GM06990 (cell line): ENCODE measurements at regions not wholly inside any gene's neighbourhood (a gene's known extent, or its start where the extent isn't known, plus 50 kb on each side); places are given as distances from the start of the nearest gene placed in this dataset.
"Not testable (repeated sequence)": the region's sequence is repeated elsewhere in the genome, so short reads cannot be mapped to it uniquely, and the experiment has no call there.

Experiments
- DNase-seq: peaks from one replicate; pipeline ENCODE4 v3.0.0-alpha.2; 2011; ENCODE audit not compliant: insufficient read length; ENCODE audit errors: extremely low read depth
- H3K27me3 ChIP-seq: replicated peaks from 2 replicates; pipeline ENCODE4 v1.6.0; 2011; ENCODE audit warnings: low read length; ENCODE audit not compliant: control insufficient read depth, insufficient read depth
- H3K36me3 ChIP-seq: 2 replicates; pipeline ENCODE4 v1.5.1; 2011; ENCODE audit warnings: low read length; ENCODE audit not compliant: control insufficient read depth, insufficient read depth
- H3K4me3 ChIP-seq: replicated peaks from 2 replicates; pipeline ENCODE4 v1.5.1; 2011; ENCODE audit warnings: low read depth, mild to moderate bottlenecking, control low read depth, low read length
- TF ChIP-seq, protein P1 (sequence below): IDR thresholded peaks from 2 replicates; pipeline ENCODE4 v1.5.1; 2011; ENCODE audit warnings: low read length, control low read depth, mild to moderate bottlenecking, inconsistent platforms; ENCODE audit not compliant: insufficient read depth, poor library complexity, severe bottlenecking

DNA sequence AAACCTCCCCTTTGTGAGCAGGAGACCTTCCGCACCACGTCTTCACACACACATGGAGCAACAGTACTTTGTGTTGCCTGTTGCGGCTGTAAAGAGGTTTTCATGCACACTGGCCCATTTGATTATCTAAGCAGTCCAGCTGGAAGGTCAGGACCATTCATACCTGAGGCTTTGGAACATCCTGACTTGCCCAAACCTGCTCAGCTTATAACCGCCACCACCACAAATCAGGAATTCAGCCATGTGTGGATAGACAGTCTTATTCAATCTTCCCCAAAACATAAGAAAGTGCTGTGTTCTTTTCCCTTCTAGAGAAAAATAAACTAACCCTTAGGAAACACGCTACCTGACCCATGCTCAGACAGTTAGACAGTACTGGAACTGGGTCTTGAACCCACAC is 81.6 kb upstream of the XYLT1 start:
- no peak for DNase-seq
- H3K4me3 ChIP-seq, result no peak overlapping the region
- no peaks in the 10 kb centered on the region for H3K36me3 ChIP-seq
- TF ChIP-seq, protein P1, sequence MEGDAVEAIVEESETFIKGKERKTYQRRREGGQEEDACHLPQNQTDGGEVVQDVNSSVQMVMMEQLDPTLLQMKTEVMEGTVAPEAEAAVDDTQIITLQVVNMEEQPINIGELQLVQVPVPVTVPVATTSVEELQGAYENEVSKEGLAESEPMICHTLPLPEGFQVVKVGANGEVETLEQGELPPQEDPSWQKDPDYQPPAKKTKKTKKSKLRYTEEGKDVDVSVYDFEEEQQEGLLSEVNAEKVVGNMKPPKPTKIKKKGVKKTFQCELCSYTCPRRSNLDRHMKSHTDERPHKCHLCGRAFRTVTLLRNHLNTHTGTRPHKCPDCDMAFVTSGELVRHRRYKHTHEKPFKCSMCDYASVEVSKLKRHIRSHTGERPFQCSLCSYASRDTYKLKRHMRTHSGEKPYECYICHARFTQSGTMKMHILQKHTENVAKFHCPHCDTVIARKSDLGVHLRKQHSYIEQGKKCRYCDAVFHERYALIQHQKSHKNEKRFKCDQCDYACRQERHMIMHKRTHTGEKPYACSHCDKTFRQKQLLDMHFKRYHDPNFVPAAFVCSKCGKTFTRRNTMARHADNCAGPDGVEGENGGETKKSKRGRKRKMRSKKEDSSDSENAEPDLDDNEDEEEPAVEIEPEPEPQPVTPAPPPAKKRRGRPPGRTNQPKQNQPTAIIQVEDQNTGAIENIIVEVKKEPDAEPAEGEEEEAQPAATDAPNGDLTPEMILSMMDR, result no peak
- H3K27me3 ChIP-seq, result no peaks in the 10 kb centered on the region

DNA sequence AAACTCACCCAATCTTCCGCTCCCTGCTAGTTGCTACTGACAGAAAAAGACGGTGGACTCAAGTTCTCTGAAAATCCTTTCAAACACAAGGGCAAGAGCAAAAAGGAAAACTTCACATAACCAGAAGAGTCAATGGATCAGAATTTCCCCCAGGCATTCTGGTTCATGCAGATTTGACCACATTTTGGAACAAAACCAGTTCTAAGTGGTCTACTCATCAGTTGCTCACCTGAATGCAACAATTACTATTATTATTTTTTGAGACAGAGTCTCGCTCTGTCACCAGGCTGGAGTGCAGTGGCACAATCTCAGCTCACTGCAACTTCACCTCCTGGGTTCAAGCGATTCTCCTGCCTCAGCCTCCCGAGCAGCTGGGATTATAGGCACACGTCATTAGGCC is 80.9 kb upstream of the XYLT1 start:
- not testable (repeated sequence) for H3K36me3 ChIP-seq, H3K4me3 ChIP-seq, DNase-seq, H3K27me3 ChIP-seq

DNA sequence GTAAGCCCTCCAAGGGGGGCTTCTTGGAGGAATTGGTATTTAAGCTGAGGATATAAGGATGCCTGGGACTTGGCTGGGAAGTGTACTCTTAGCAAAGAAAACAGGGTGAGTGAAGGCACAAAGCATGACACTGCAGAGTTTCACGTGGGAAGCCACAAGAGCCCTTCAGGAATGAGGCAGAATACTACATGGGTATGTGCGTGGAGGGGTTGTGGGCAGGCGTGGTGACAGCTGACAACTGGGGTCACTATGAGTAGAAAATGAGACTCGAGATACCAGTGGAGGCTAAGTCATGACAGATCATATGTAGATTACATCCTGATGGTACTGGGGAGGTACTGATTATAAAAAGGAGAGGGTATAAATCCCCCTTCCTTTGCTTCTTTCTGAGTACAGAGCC is 78.1 kb upstream of the XYLT1 start:
- TF ChIP-seq, protein P1, result no peak
- Histone ChIP-seq H3K4me3 (no peak overlapping the region), H3K36me3 (no peaks in the 10 kb centered on the region), H3K27me3 (no peaks in the 10 kb centered on the region)
- no peak for DNase-seq

DNA sequence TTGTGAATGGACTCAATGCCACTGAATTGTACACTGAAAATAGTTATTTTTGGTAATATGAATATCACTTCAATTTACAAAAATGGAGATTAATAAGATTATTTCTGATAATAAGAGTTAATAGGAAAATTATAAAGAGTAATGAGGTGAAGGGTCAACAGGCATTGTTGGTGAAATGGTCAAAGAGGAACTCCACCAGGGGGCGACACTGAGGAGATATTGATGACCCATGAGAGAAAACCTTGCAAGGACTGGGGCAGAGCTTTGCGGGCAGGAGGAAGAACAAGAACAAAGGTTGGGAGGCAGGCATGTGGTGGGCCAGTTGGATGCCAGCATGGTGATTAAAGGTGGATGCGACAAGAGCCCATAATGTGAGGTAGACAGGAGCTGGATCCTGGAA is 74.0 kb upstream of the XYLT1 start:
- TF ChIP-seq, protein P1, result peak; percentile 21
- Histone ChIP-seq H3K4me3 (no peak overlapping the region), H3K36me3 (no peaks in the 10 kb centered on the region), H3K27me3 (no peaks in the 10 kb centered on the region; the same call in 1 of the 2 replicates)
- no peak for DNase-seq

DNA sequence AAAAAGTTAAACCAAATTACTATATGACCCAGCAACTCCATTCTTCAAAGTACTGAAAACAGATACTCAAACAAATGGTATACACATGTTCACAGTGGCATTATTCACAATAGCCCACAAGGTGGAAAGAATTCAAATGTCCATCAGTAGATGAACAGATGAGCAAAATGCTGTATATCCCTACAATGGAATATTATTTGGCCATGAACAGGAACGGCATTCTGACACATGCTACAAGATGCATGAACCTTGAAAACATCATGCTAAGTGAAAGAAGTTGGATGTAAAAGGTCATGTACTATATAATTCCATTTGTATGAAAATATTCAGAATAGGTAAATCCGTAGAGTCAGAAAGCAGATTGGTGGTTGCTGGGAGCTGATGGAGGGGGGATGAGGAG is 73.5 kb upstream of the XYLT1 start:
- no peak for DNase-seq
- no peaks in the 10 kb centered on the region; the same call in 1 of the 2 replicates for H3K27me3 ChIP-seq
- H3K36me3 ChIP-seq, result no peaks in the 10 kb centered on the region
- no peak overlapping the region for H3K4me3 ChIP-seq
- TF ChIP-seq, protein P1, result no peak

DNA sequence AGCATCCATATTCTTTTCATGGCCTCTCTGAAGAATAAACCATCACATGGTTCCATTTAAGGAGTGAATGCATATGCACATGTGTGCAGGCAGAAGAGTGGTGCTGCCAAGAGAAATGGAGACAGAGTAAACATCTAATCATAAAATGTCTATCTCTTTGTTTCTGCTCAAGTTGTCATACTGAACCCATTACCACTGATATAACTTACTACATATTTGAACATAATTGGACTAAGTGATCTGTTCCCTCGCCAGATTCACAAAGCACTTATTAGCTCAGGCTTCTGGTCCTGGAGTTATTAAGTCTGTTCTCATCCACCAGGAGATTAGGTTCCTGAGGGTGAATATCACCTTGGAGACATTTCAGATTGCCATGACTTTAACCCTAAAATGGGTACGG is 72.3 kb upstream of the XYLT1 start:
- Histone ChIP-seq H3K27me3 (no peaks in the 10 kb centered on the region; the same call in 1 of the 2 replicates), H3K4me3 (no peak overlapping the region), H3K36me3 (no peaks in the 10 kb centered on the region)
- no peak for DNase-seq
- TF ChIP-seq, protein P1, result no peak
